HepG2 (cell line): ENCODE measurements at regions not wholly inside any gene's neighbourhood (a gene's known extent, or its start where the extent isn't known, plus 50 kb on each side); places are given as distances from the start of the nearest gene placed in this dataset.

Experiments used
- ATAC-seq: fragments of 200-7000 bp; cut with Tn5 transposase; 3 replicates; pipeline ENCODE4 v1.9.1; 2020; ENCODE audit warnings: mild to moderate bottlenecking, moderate library complexity
- BruUV-seq: library from RNA; stranded (reverse); fragments of 400-500 nt; replicated peaks from 2 replicates; lab custom pipeline; 2021; lab: Mats Ljungman, UMichigan
- CTCF ChIA-PET: fragments of 300-600 bp; formaldehyde crosslinking; extraction: SDS; loops from one replicate; lab custom pipeline; 2021; ENCODE audit warnings: low total read pairs, inconsistent platforms, low intra/inter-chr PET ratio; lab: Yijun Ruan, JAX
- POLR2A ChIA-PET: fragments of 350-600 bp; sonication (Branson Sonifier 250); formaldehyde crosslinking; loops from one replicate; lab custom pipeline; 2020; ENCODE audit warnings: antibody characterized with exemption, inconsistent platforms; lab: Yijun Ruan, JAX
- DNase-seq: peaks from one replicate; pipeline ENCODE4 v3.0.0-alpha.2; 2015; ENCODE audit warnings: low spot score
- FAIRE-seq: peaks from 3 replicates; lab custom pipeline; 2011; peaks lifted over from hg19 to GRCh38; lab: Jason Lieb, UNC
- H2AFZ ChIP-seq: one replicate; pipeline ENCODE4 v1.6.1; 2011; ENCODE audit warnings: low read length, inconsistent platforms
- H3K27ac ChIP-seq: fragments of 300-600 bp; 3 replicates; pipeline ENCODE4 v1.8.0; 2011; ENCODE audit warnings: mixed run types, mild to moderate bottlenecking, mixed read lengths, low read length, inconsistent platforms; ENCODE audit not compliant: insufficient read depth; ENCODE audit errors: extremely low read length
- H3K27me3 ChIP-seq, 2 experiments: fragments of 200-600 bp in 1 of 2; 2 replicates in 1 of 2; 3 replicates in 1 of 2; pipeline versions ENCODE4 v1.6.0 to v1.8.0; 2011; ENCODE audit warnings: low read length in 2 of 2, mild to moderate bottlenecking in 2 of 2, moderate library complexity in 2 of 2, inconsistent platforms in 1 of 2; ENCODE audit not compliant: insufficient read depth in 2 of 2, control insufficient read depth in 1 of 2
- H3K36me3 ChIP-seq, 2 experiments: fragments of 200-600 bp in 1 of 2; replicated peaks in 1 of 2; 2 replicates in 1 of 2; 3 replicates in 1 of 2; pipeline versions ENCODE4 v1.5.1 to v1.8.0; 2011; ENCODE audit warnings: low read length in 2 of 2, inconsistent platforms in 1 of 2; ENCODE audit not compliant: insufficient read depth in 2 of 2, control insufficient read depth in 1 of 2
- H3K4me1 ChIP-seq: 2 replicates; pipeline ENCODE4 v1.5.1; 2012; ENCODE audit warnings: low read length, inconsistent platforms; ENCODE audit not compliant: insufficient read depth
- H3K4me2 ChIP-seq: 2 replicates; pipeline ENCODE4 v1.6.0; 2011; ENCODE audit warnings: low read depth, low read length, inconsistent platforms
- H3K4me3 ChIP-seq, 3 experiments: fragments of 200-600 bp in 1 of 3; sonication (generic), shearing (Covaris generic) in 1 of 3; replicated peaks in 1 of 3; 2 replicates each; pipeline ENCODE4 v1.5.1; 2011 to 2016; ENCODE audit warnings: low read length in 3 of 3, inconsistent platforms in 2 of 3, low read depth in 2 of 3, mild to moderate bottlenecking in 2 of 3, control low read depth in 1 of 3, mixed read lengths in 1 of 3; ENCODE audit not compliant: insufficient read depth in 1 of 3
- H3K79me2 ChIP-seq: one replicate; pipeline ENCODE4 v1.6.1; 2011; ENCODE audit warnings: low read length, inconsistent platforms; ENCODE audit not compliant: insufficient read depth
- H3K9ac ChIP-seq: 2 replicates; pipeline ENCODE4 v1.6.0; 2011; ENCODE audit warnings: mild to moderate bottlenecking, low read depth, low read length, inconsistent platforms; ENCODE audit not compliant: insufficient read depth
- H3K9me3 ChIP-seq: 2 replicates; pipeline ENCODE4 v1.5.1; 2012; ENCODE audit warnings: mild to moderate bottlenecking, low read length
- H4K20me1 ChIP-seq: 2 replicates; pipeline ENCODE4 v1.6.0; 2011; ENCODE audit warnings: inconsistent platforms, mild to moderate bottlenecking, low read length, moderate library complexity; ENCODE audit not compliant: insufficient read depth
- ATF2 ChIP-seq: sonication (generic); formaldehyde crosslinking; IDR thresholded peaks from 2 replicates; pipeline ENCODE4 v1.4.0; 2020; ENCODE audit warnings: missing genetic modification reagents
- FOSL1 ChIP-seq: sonication (generic); formaldehyde crosslinking; IDR thresholded peaks from 2 replicates; pipeline ENCODE4 v1.9.0; 2021; ENCODE audit warnings: missing genetic modification reagents, borderline replicate concordance
- HOXA5 ChIP-seq: sonication (generic); formaldehyde crosslinking; IDR thresholded peaks from 2 replicates; pipeline ENCODE4 v1.4.0; 2020; ENCODE audit warnings: missing genetic modification reagents
- NCOA1 ChIP-seq: sonication (generic); formaldehyde crosslinking; IDR thresholded peaks from 2 replicates; pipeline ENCODE4 v1.9.0; 2021; ENCODE audit warnings: missing genetic modification reagents
- PAXIP1 ChIP-seq: sonication (generic); formaldehyde crosslinking; conservative IDR thresholded peaks from 2 replicates; pipeline ENCODE4 v1.4.0; 2020; ENCODE audit warnings: mild to moderate bottlenecking, missing genetic modification reagents, moderate library complexity
- PRDM10 ChIP-seq: sonication (generic); formaldehyde crosslinking; IDR thresholded peaks from 2 replicates; pipeline ENCODE4 v1.4.0; 2020; ENCODE audit warnings: low read depth, missing genetic modification reagents
- TOPORS ChIP-seq: sonication (generic); formaldehyde crosslinking; IDR thresholded peaks from 2 replicates; pipeline ENCODE4 v1.8.0; 2023; ENCODE audit warnings: mild to moderate bottlenecking, missing genetic modification reagents
- ZFP82 ChIP-seq: sonication (generic); formaldehyde crosslinking; IDR thresholded peaks from 2 replicates; pipeline ENCODE4 v1.5.1; 2020; ENCODE audit warnings: mild to moderate bottlenecking, missing genetic modification reagents, borderline replicate concordance
- ZNF326 ChIP-seq: sonication (generic); formaldehyde crosslinking; IDR thresholded peaks from 2 replicates; pipeline ENCODE4 v1.4.0; 2020; ENCODE audit warnings: missing genetic modification reagents, borderline replicate concordance
- ZNF557 ChIP-seq: sonication (generic); formaldehyde crosslinking; IDR thresholded peaks from 2 replicates; pipeline ENCODE4 v1.4.0; 2020; ENCODE audit warnings: missing genetic modification reagents
- ZNF570 ChIP-seq: sonication (generic); formaldehyde crosslinking; IDR thresholded peaks from 2 replicates; pipeline ENCODE4 v1.4.0; 2020; ENCODE audit warnings: mild to moderate bottlenecking, missing genetic modification reagents, borderline replicate concordance
- ZNF614 ChIP-seq: IDR thresholded peaks from 2 replicates; pipeline ENCODE4 v1.6.1; 2018; ENCODE audit warnings: missing biosample characterization, missing genetic modification reagents, inconsistent platforms, borderline replicate concordance
- ZNF75D ChIP-seq: sonication (generic); formaldehyde crosslinking; IDR thresholded peaks from 2 replicates; pipeline ENCODE4 v1.8.1; 2023; ENCODE audit warnings: missing genetic modification reagents, mild to moderate bottlenecking, borderline replicate concordance
- ZNF878 ChIP-seq: sonication (generic); formaldehyde crosslinking; IDR thresholded peaks from 2 replicates; pipeline ENCODE4 v1.8.1; 2023; ENCODE audit warnings: mild to moderate bottlenecking, missing genetic modification reagents, moderate library complexity
- in situ Hi-C: cut with HindIII; loops from 2 replicates; pipeline ENCODE4 v1.10.0; 2017; ENCODE audit warnings: low pct_unique_long_range_greater_than_20kb; ENCODE audit not compliant: extremely low pct_ligation_motif_present
- intact Hi-C: fragments of 100-400 bp; cut with micrococcal nuclease; formaldehyde crosslinking; loops from one replicate; pipeline ENCODE4 v1.10.0; 2022; ENCODE audit not compliant: unreplicated experiment

DNA sequence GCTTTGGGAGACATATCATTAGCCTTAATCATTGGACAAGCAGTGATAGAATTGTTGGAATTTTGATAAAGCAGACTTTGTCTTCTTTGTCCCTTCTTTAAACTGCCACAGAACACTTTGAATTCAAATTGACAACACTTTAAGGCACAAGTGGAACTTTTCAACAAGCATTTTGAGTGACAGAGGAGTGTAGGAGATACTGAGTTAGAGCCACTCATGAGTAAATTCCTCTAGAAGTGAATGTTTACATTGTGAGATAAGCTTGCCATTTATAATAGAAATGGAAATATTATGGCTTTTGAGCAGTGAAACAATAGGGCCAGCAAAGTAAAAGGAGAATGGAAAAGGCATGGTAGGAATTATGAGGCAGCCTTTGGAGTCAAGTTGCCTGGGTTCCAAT, 515.8 kb downstream of the SLITRK6 start:
- H3K27me3 ChIP-seq: no peaks in the 10 kb centered on the region
- no peaks in the 10 kb centered on the region for H3K9me3 ChIP-seq
- no TSS peak for BruUV-seq
- no peak overlapping the region for H3K4me2 ChIP-seq
- ATAC-seq (no peak), DNase-seq (no peak)
- no peaks in the 10 kb centered on the region for H4K20me1 ChIP-seq
- H3K4me1 ChIP-seq: no peaks in the 10 kb centered on the region
- H3K27ac ChIP-seq: no peak overlapping the region
- no peaks in the 10 kb centered on the region for H3K36me3 ChIP-seq
- CTCF ChIA-PET: no interaction called here
- POLR2A ChIA-PET: no interaction called here
- TF ChIP-seq ZNF878 (CRISPR knock-in tag): no peak
- TF ChIP-seq PAXIP1 (CRISPR knock-in tag): no peak
- TF ChIP-seq TOPORS: no peak
- TF ChIP-seq ZNF326 (CRISPR knock-in tag): no peak
- no peak for TF ChIP-seq ATF2 (CRISPR knock-in tag)
- TF ChIP-seq HOXA5 (CRISPR knock-in tag): no peak
- no peak for TF ChIP-seq PRDM10
- no peak for TF ChIP-seq ZNF570 (CRISPR knock-in tag)
- TF ChIP-seq ZNF614: no peak
- no peak for TF ChIP-seq NCOA1
- TF ChIP-seq ZNF75D (CRISPR knock-in tag): no peak
- no peak for TF ChIP-seq FOSL1 (CRISPR knock-in tag)
- TF ChIP-seq ZNF557 (CRISPR knock-in tag): no peak
- TF ChIP-seq ZFP82: no peak
- TF ChIP-seq, all 625 proteins: peak for 0
- intact Hi-C loops: no loop called here
- Histone ChIP-seq H3K4me3 (no peak overlapping the region), H3K79me2 (no peaks in the 10 kb centered on the region), H3K9ac (no peak overlapping the region), H2AFZ (no peak overlapping the region)
- no peak for FAIRE-seq
- in situ Hi-C loops: no loop called here
